PC-3 (cell line): ENCODE measurements at regions not wholly inside any gene's neighbourhood (a gene's known extent, or its start where the extent isn't known, plus 50 kb on each side); places are given as distances from the start of the nearest gene placed in this dataset.

Experiments used
- EZH2 ChIP-seq: fragments of 300-600 bp; sonication (generic); IDR thresholded peaks from one replicate; pipeline ENCODE4 v1.6.1; 2017; ENCODE audit warnings: antibody characterized with exemption, mild to moderate bottlenecking, low read length; ENCODE audit not compliant: unreplicated experiment
- EZH2phosphoT487 ChIP-seq: fragments of 300-600 bp; sonication (generic); IDR thresholded peaks from 2 replicates; pipeline ENCODE4 v1.6.1; 2018; ENCODE audit warnings: mild to moderate bottlenecking, antibody characterized with exemption, low read length, borderline replicate concordance

DNA sequence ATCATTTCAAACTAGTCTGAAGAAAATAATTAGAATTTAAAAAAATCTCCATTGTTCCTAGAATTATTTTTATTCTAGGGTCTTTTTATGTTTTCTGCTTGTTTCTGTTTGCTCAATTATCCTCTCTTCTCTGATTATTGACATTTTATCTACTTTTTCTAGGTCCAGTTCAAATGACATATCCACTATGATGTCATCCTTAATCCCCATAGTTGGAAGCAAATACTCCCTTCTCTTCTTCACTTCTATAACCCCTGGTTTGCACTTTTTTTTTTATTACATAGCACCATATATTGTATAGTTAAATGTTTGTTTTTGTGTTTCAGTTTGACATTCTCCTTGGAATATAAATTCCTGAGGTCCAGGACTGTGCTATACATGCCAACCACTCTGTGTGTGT, 82.6 kb downstream of the CT47B1 start:
- no peak for TF ChIP-seq EZH2phosphoT487
- no peak for TF ChIP-seq EZH2
